Right atrium auricular region (tissue), 2 donors: ENCODE measurements at regions not wholly inside any gene's neighbourhood (a gene's known extent, or its start where the extent isn't known, plus 50 kb on each side); places are given as distances from the start of the nearest gene placed in this dataset.
"Not testable (repeated sequence)": the region's sequence is repeated elsewhere in the genome, so short reads cannot be mapped to it uniquely, and the experiment has no call there.

ENCODE experiments used
- DNase-seq: peaks from one replicate; pipeline ENCODE4 v3.0.0-alpha.2; 2019; ENCODE audit warnings: low spot score
- H3K27ac ChIP-seq, 2 donors: fragments of 200-600 bp; sonication (generic); 1 replicate in 1 of 2; 2 replicates in 1 of 2; pipeline ENCODE4 v1.5.1; 2016 to 2019
- H3K27me3 ChIP-seq, 2 donors: fragments of 200-600 bp; sonication (generic); one replicate each; pipeline versions ENCODE4 v1.5.1 to v1.6.0; 2017 to 2019
- H3K36me3 ChIP-seq: fragments of 200-600 bp; sonication (generic); one replicate; pipeline ENCODE4 v1.5.1; 2016
- H3K4me1 ChIP-seq, 2 donors: fragments of 200-600 bp; sonication (generic); one replicate each; pipeline versions ENCODE4 v1.5.1 to v1.6.0; 2017 to 2019
- H3K4me3 ChIP-seq, 2 donors: fragments of 200-600 bp; sonication (generic); 1 replicate in 1 of 2; 2 replicates in 1 of 2; pipeline ENCODE4 v1.5.1; 2017 to 2019; ENCODE audit warnings: mild to moderate bottlenecking in 1 of 2, moderate library complexity in 1 of 2
- H3K9me3 ChIP-seq, 2 donors: fragments of 200-600 bp; sonication (generic); one replicate each; pipeline ENCODE4 v1.5.1; 2019
- CTCF ChIP-seq, 2 donors: fragments of 200-600 bp; sonication (generic); IDR thresholded peaks; one replicate each; pipeline ENCODE4 v1.5.1; 2019; ENCODE audit warnings: antibody characterized with exemption in 2 of 2

- H3K4me3 ChIP-seq: no peak overlapping the region
- DNase-seq: no peak
- H3K9me3 ChIP-seq: no peaks in the 10 kb centered on the region
- no peaks in the 10 kb centered on the region for H3K4me1 ChIP-seq
- H3K36me3 ChIP-seq: no peaks in the 10 kb centered on the region
- H3K27ac ChIP-seq: no peak overlapping the region
- H3K27me3 ChIP-seq: no peaks in the 10 kb centered on the region
- TF ChIP-seq CTCF (IDR thresholded peaks at IDR 0.05): no peak
Measured at GRCh38 chr2:223181561-223181960, 129.6 kb downstream of the KCNE4 start.

DNA sequence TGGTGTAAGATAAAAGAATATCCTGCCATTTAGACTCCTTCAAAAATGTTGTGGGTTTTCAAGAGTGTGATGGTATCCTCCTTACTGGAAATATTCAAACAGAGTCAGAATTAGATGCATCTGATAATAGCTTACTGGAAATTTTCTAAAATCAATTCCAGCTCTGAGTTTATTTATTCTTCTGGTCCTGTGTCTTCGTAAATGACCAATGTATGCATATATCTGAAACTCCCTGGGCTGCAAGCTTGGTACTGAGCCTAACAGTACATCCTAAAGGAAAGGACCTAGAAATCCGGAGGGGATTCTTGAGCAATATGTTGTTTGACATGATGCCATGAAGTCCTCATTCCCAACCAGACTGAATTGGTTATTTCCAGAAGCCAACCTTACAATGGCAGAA, 130.4 kb downstream of the KCNE4 start:
- Histone ChIP-seq H3K4me1 (no peaks in the 10 kb centered on the region), H3K9me3 (no peaks in the 10 kb centered on the region), H3K27ac (no peak overlapping the region), H3K27me3 (no peaks in the 10 kb centered on the region), H3K4me3 (no peak overlapping the region), H3K36me3 (no peaks in the 10 kb centered on the region)
- DNase-seq: no peak
- TF ChIP-seq CTCF (IDR thresholded peaks at IDR 0.05): no peak

- H3K9me3 ChIP-seq: no peaks in the 10 kb centered on the region
- H3K27me3 ChIP-seq: no peaks in the 10 kb centered on the region
- no peak overlapping the region for H3K27ac ChIP-seq
- no peak overlapping the region for H3K4me3 ChIP-seq
- TF ChIP-seq CTCF (IDR thresholded peaks at IDR 0.05): no peak
- H3K4me1 ChIP-seq: no peaks in the 10 kb centered on the region
- DNase-seq: no peak
- H3K36me3 ChIP-seq: no peaks in the 10 kb centered on the region
Measured at GRCh38 chr2:223185638-223186037, 133.6 kb downstream of the KCNE4 start.

- Histone ChIP-seq H3K9me3 (no peaks in the 10 kb centered on the region), H3K27ac (no peak overlapping the region), H3K36me3 (no peaks in the 10 kb centered on the region), H3K4me1 (no peaks in the 10 kb centered on the region), H3K27me3 (no peaks in the 10 kb centered on the region), H3K4me3 (no peak overlapping the region)
- TF ChIP-seq CTCF (IDR thresholded peaks at IDR 0.05): no peak
- DNase-seq: no peak
Measured at GRCh38 chr2:223187256-223187655, 135.3 kb downstream of the KCNE4 start.

- H3K36me3 ChIP-seq, H3K27me3 ChIP-seq, H3K4me1 ChIP-seq, DNase-seq, H3K9me3 ChIP-seq, H3K4me3 ChIP-seq, H3K27ac ChIP-seq: not testable (repeated sequence)
Measured at GRCh38 chr2:223190561-223191206, 138.7 kb downstream of the KCNE4 start.

DNA sequence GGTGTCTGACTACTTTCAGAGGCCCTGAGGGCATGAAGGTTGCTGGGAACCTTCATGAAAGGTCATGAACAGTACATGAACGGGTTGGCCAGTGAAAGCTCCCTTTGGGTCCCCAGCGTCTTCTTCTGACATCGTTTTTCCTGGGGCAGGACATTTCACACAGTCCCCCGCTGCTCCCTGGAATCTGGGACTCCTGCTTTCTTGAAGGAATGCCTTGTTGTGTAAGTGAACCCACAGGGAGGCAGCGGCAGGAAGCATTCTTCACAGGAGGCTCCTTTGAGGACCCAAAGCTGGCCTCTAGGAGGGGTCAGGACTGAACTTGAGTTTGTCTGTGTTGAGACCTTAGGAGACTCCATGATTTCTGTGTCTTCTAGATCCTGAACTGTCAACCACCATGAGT, 144.3 kb downstream of the KCNE4 start:
- no peaks in the 10 kb centered on the region for H3K9me3 ChIP-seq
- no peak overlapping the region for H3K27ac ChIP-seq
- no peak overlapping the region for H3K4me3 ChIP-seq
- no peaks in the 10 kb centered on the region for H3K4me1 ChIP-seq
- H3K36me3 ChIP-seq: no peaks in the 10 kb centered on the region
- H3K27me3 ChIP-seq: no peaks in the 10 kb centered on the region
- no peak for TF ChIP-seq CTCF (IDR thresholded peaks at IDR 0.05)
- no peak for DNase-seq
